WTC11 (cell line): ENCODE measurements at regions not wholly inside any gene's neighbourhood (a gene's known extent, or its start where the extent isn't known, plus 50 kb on each side); places are given as distances from the start of the nearest gene placed in this dataset.

ENCODE experiments used
- CREM ChIP-seq: sonication (generic); formaldehyde crosslinking; IDR thresholded peaks from 2 replicates; pipeline ENCODE4 v1.8.1; 2022; ENCODE audit warnings: mild to moderate bottlenecking, missing genetic modification reagents, moderate library complexity
- FOXK1 ChIP-seq: sonication (generic); formaldehyde crosslinking; IDR thresholded peaks from 2 replicates; pipeline ENCODE4 v1.8.0; 2022; ENCODE audit warnings: mild to moderate bottlenecking, moderate library complexity, missing genetic modification reagents
- NFE2L1 ChIP-seq: sonication (generic); formaldehyde crosslinking; IDR thresholded peaks from 2 replicates; pipeline ENCODE4 v1.8.1; 2023; ENCODE audit warnings: missing genetic modification reagents
- NR2C2 ChIP-seq: sonication (generic); formaldehyde crosslinking; IDR thresholded peaks from 2 replicates; pipeline ENCODE4 v1.8.0; 2022; ENCODE audit warnings: mild to moderate bottlenecking, missing genetic modification reagents
- OVOL2 ChIP-seq: fragments of 250-450 bp; sonication (Bioruptor Pico); IDR thresholded peaks from 2 replicates; pipeline ENCODE4 v1.9.0; 2021; ENCODE audit warnings: mild to moderate bottlenecking, borderline replicate concordance
- RELA ChIP-seq: sonication (generic); formaldehyde crosslinking; IDR thresholded peaks from 2 replicates; pipeline ENCODE4 v1.8.1; 2022; ENCODE audit warnings: missing genetic modification reagents, mild to moderate bottlenecking, borderline replicate concordance
- TF ChIP-seq, protein P1 (sequence below): sonication (generic); formaldehyde crosslinking; IDR thresholded peaks from 2 replicates; pipeline ENCODE4 v1.8.0; 2023; ENCODE audit warnings: mild to moderate bottlenecking, missing genetic modification reagents
- TF ChIP-seq, protein P2 (sequence below): fragments of 200-600 bp; IDR thresholded peaks from 2 replicates; pipeline ENCODE4 v1.8.0; 2022; ENCODE audit warnings: antibody characterized with exemption
- TF ChIP-seq, protein P3 (sequence below): sonication (generic); formaldehyde crosslinking; IDR thresholded peaks from 2 replicates; pipeline ENCODE4 v1.8.1; 2022; ENCODE audit warnings: mild to moderate bottlenecking, moderate library complexity, missing genetic modification reagents

DNA sequence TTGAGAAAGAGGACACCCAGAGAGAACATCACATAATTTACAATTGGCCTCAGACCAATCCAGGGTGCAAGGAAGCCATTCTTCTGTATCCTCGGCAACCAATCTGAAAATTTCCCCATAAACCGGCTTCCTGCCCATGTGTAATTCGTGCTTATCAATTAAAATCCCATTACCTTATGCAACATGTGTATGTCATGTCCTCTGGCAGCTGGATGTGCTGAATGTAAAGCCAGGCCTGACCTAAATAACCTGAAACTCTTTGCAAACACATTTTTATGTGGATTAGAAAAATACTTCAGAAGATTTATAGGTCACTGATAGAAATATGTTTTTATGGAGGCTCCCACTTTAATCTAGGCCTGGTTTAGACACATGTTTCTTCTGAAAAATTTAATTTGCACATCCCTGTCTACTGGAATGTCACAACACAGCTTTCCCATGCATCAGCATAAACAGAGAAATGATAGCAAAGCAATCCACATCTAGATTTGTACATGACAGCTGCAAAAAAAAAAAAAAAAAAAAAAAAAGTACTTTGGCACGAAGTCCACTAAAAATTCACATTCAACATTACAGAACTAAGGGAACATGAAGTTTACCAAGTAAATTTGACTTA, 69.4 kb upstream of the SAMSN1 start:
- TF ChIP-seq, protein P1, sequence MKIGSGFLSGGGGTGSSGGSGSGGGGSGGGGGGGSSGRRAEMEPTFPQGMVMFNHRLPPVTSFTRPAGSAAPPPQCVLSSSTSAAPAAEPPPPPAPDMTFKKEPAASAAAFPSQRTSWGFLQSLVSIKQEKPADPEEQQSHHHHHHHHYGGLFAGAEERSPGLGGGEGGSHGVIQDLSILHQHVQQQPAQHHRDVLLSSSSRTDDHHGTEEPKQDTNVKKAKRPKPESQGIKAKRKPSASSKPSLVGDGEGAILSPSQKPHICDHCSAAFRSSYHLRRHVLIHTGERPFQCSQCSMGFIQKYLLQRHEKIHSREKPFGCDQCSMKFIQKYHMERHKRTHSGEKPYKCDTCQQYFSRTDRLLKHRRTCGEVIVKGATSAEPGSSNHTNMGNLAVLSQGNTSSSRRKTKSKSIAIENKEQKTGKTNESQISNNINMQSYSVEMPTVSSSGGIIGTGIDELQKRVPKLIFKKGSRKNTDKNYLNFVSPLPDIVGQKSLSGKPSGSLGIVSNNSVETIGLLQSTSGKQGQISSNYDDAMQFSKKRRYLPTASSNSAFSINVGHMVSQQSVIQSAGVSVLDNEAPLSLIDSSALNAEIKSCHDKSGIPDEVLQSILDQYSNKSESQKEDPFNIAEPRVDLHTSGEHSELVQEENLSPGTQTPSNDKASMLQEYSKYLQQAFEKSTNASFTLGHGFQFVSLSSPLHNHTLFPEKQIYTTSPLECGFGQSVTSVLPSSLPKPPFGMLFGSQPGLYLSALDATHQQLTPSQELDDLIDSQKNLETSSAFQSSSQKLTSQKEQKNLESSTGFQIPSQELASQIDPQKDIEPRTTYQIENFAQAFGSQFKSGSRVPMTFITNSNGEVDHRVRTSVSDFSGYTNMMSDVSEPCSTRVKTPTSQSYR (CRISPR knock-in tag): no peak
- TF ChIP-seq, protein P2, sequence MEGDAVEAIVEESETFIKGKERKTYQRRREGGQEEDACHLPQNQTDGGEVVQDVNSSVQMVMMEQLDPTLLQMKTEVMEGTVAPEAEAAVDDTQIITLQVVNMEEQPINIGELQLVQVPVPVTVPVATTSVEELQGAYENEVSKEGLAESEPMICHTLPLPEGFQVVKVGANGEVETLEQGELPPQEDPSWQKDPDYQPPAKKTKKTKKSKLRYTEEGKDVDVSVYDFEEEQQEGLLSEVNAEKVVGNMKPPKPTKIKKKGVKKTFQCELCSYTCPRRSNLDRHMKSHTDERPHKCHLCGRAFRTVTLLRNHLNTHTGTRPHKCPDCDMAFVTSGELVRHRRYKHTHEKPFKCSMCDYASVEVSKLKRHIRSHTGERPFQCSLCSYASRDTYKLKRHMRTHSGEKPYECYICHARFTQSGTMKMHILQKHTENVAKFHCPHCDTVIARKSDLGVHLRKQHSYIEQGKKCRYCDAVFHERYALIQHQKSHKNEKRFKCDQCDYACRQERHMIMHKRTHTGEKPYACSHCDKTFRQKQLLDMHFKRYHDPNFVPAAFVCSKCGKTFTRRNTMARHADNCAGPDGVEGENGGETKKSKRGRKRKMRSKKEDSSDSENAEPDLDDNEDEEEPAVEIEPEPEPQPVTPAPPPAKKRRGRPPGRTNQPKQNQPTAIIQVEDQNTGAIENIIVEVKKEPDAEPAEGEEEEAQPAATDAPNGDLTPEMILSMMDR: no peak
- TF ChIP-seq OVOL2 (no peak), FOXK1 (no peak), RELA (CRISPR knock-in tag) (no peak), NR2C2 (CRISPR knock-in tag) (no peak), CREM (CRISPR knock-in tag) (no peak), NFE2L1 (CRISPR knock-in tag) (no peak)
- TF ChIP-seq, protein P3, sequence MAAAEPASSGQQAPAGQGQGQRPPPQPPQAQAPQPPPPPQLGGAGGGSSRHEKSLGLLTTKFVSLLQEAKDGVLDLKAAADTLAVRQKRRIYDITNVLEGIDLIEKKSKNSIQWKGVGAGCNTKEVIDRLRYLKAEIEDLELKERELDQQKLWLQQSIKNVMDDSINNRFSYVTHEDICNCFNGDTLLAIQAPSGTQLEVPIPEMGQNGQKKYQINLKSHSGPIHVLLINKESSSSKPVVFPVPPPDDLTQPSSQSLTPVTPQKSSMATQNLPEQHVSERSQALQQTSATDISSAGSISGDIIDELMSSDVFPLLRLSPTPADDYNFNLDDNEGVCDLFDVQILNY (CRISPR knock-in tag): no peak
